Mucosa of descending colon (tissue), 3 donors: ENCODE measurements at regions not wholly inside any gene's neighbourhood (a gene's known extent, or its start where the extent isn't known, plus 50 kb on each side); places are given as distances from the start of the nearest gene placed in this dataset.

Source experiments
- ATAC-seq: fragments of 200-7000 bp; cut with Tn5 transposase; one replicate; pipeline ENCODE4 v1.9.1; 2020; ENCODE audit warnings: mild to moderate bottlenecking, moderate library complexity
- DNase-seq, 3 donors: peaks; one replicate each; pipeline ENCODE4 v3.0.0-alpha.2; 2020
- H3K36me3 ChIP-seq: fragments of 200-600 bp; one replicate; pipeline ENCODE4 v1.8.0; 2021; ENCODE audit warnings: low read depth, mild to moderate bottlenecking
- H3K4me1 ChIP-seq: fragments of 200-600 bp; one replicate; pipeline ENCODE4 v1.8.0; 2021; ENCODE audit warnings: low read depth, mild to moderate bottlenecking
- H3K4me3 ChIP-seq: fragments of 200-600 bp; one replicate; pipeline ENCODE4 v1.8.0; 2021; ENCODE audit warnings: mild to moderate bottlenecking
- H3K9me3 ChIP-seq: fragments of 200-600 bp; one replicate; pipeline ENCODE4 v1.8.0; 2021; ENCODE audit warnings: mild to moderate bottlenecking
- intact Hi-C, 2 donors: fragments of 100-400 bp; cut with DNase I in 1 of 2; cut with micrococcal nuclease in 1 of 2; formaldehyde crosslinking; loops; one replicate each; pipeline versions ENCODE4 v1.11.0 to v1.11.1; 2022; cut with DNase I, micrococcal nuclease
- TF ChIP-seq, protein P1 (sequence below): fragments of 200-600 bp; IDR thresholded peaks from one replicate; pipeline ENCODE4 v1.8.0; 2022; ENCODE audit warnings: antibody characterized with exemption, mild to moderate bottlenecking
- donor health status: DM: no; HTN: no; CAD: no; lungs with moderate emphysema.
- donor health status: DM: no; HTN: no; CAD: no.
- donor health status: DM: no; HTN: yes; CAD: no.

GRCh38 chr17:71330099-71330375 lies 790.8 kb upstream of the SOX9 start:
- intact Hi-C loops, result no loop called here
- no peaks in the 10 kb centered on the region for H3K36me3 ChIP-seq
- TF ChIP-seq, protein P1, sequence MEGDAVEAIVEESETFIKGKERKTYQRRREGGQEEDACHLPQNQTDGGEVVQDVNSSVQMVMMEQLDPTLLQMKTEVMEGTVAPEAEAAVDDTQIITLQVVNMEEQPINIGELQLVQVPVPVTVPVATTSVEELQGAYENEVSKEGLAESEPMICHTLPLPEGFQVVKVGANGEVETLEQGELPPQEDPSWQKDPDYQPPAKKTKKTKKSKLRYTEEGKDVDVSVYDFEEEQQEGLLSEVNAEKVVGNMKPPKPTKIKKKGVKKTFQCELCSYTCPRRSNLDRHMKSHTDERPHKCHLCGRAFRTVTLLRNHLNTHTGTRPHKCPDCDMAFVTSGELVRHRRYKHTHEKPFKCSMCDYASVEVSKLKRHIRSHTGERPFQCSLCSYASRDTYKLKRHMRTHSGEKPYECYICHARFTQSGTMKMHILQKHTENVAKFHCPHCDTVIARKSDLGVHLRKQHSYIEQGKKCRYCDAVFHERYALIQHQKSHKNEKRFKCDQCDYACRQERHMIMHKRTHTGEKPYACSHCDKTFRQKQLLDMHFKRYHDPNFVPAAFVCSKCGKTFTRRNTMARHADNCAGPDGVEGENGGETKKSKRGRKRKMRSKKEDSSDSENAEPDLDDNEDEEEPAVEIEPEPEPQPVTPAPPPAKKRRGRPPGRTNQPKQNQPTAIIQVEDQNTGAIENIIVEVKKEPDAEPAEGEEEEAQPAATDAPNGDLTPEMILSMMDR, result no peak
- no peaks in the 10 kb centered on the region for H3K4me1 ChIP-seq
- H3K4me3 ChIP-seq, result no peak overlapping the region
- no peak for ATAC-seq
- DNase-seq, result no peak
- no peaks in the 10 kb centered on the region for H3K9me3 ChIP-seq

- intact Hi-C loops, result no loop called here
- no peaks in the 10 kb centered on the region for H3K9me3 ChIP-seq
- no peak for ATAC-seq
- DNase-seq, result no peak
- no peak overlapping the region for H3K4me3 ChIP-seq
- H3K4me1 ChIP-seq, result no peaks in the 10 kb centered on the region
- H3K36me3 ChIP-seq, result no peaks in the 10 kb centered on the region
- TF ChIP-seq, protein P1, result no peak
Observed at GRCh38 chr17:71331754-71332325, 789.0 kb upstream of the SOX9 start.

DNA sequence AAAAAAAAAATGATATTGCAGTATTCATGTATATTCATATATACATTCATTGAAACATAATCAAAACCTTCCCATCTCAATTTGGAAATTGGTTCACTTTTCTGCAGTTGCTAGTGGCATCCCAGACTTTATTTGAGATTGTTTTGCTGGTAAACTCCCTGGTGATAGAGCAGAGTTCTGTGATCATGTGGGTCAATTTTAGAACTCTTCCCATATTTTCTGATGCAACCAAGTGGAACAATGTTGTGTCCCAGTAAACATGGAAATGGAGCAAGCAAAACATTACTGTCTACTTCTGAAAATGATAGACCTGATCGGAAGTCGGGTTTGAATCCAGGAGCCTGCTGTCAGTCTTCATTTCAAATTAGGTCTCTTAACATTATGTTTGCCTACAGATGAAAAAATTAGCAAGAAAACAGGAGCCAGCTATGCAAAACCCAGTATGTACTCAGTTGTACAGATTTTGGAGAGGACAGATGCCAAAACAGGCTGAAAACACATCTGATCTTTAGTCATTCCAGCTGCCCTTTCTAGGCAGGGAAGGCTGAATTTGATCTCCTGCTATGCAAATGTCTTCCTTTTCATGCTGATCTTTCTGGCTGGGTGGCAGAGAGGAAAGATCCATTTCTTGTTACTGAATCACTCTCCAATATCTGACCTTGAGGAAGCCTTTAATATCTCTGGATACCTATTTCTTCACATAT lies 786.6 kb upstream of the SOX9 start:
- ATAC-seq (no peak), DNase-seq (no peak)
- Histone ChIP-seq H3K4me3 (no peak overlapping the region), H3K36me3 (no peaks in the 10 kb centered on the region), H3K9me3 (no peaks in the 10 kb centered on the region), H3K4me1 (no peaks in the 10 kb centered on the region)
- TF ChIP-seq, protein P1, result no peak
- intact Hi-C loops, result no loop called here

- TF ChIP-seq, protein P1, result no peak
- Histone ChIP-seq H3K9me3 (no peaks in the 10 kb centered on the region), H3K4me1 (no peaks in the 10 kb centered on the region), H3K4me3 (no peak overlapping the region), H3K36me3 (no peaks in the 10 kb centered on the region)
- DNase-seq (no peak), ATAC-seq (no peak)
- intact Hi-C loops, result no loop called here
Observed at GRCh38 chr17:71335212-71335611, 785.6 kb upstream of the SOX9 start.

DNA sequence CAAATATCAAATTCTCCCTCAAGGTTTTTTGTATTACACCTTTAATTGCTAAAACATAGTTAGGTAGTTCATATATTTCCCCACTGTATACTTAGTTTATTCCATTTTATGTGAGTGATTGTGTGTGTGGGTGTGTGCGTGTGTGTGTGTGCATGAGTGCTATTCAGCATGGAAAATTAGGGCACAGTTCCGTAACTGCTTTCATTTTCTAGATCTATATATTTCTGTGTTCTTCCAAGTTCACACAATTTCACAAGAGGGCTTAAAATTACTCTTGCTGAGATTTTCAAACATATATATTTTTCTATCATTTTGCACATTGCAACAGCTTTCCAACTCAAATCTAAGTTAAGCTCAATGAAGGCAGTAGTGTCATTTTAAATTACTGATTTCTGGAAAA lies 782.9 kb upstream of the SOX9 start:
- H3K4me3 ChIP-seq, result no peak overlapping the region
- TF ChIP-seq, protein P1, result no peak
- intact Hi-C loops, result no loop called here
- H3K36me3 ChIP-seq, result no peaks in the 10 kb centered on the region
- ATAC-seq, result peak; percentile 62
- peak in 2 of 3 donors; percentile 20 to 44 for DNase-seq
- H3K9me3 ChIP-seq, result no peaks in the 10 kb centered on the region
- no peaks in the 10 kb centered on the region for H3K4me1 ChIP-seq
